ENCODE measurements at regions not wholly inside any gene's neighbourhood (a gene's known extent, or its start where the extent isn't known, plus 50 kb on each side); places are given as distances from the start of the nearest gene placed in this dataset.
"Not testable (repeated sequence)": the region's sequence is repeated elsewhere in the genome, so short reads cannot be mapped to it uniquely, and the experiment has no call there.

DNA sequence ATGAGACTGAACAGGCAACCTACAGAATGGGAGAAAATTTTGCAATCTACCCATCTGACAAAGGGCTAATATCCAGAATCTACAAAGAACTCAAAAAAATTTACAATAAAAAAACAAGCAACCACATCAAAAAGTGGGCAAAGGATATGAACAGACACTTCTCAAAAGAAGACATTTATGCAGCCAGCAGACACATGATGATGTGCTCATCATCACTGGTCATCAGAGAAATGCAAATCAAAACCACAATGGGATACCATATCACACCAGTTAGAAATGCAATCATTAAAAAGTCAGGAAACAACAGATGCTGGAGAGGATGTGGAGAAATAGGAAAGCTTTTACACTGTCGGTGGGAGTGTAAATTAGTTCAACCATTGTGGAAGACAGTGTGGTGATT, 51.7 kb upstream of the PAXBP1 start:
- ATAC-seq (ENCODE audit: low read depth); H2AK5ac ChIP-seq (ENCODE audit: low read depth, low read length); H4K5ac ChIP-seq (ENCODE audit: low read depth, low read length); dilution Hi-C loops (cut with HindIII; ENCODE audit: low sequenced_read_pairs, unreplicated experiment); H4K91ac ChIP-seq (ENCODE audit: insufficient read depth, low read depth, low read length); H4K20me1 ChIP-seq (ENCODE audit: insufficient read depth, low read length); H2AK9ac ChIP-seq (replicated peaks; ENCODE audit: low read depth, low read length, poor library complexity); H3K14ac ChIP-seq (replicated peaks; ENCODE audit: low read depth, low read length); H3K79me1 ChIP-seq (ENCODE audit: low read depth in 1 of 2, low read length in 2 of 2); H3K4ac ChIP-seq (ENCODE audit: low read depth, low read length); H2BK5ac ChIP-seq (ENCODE audit: low read depth, low read length, poor library complexity, severe bottlenecking); H3K4me2 ChIP-seq (ENCODE audit: low read depth, low read length); H4K8ac ChIP-seq (ENCODE audit: low read depth in 2 of 2, low read length in 2 of 2); H3K4me1 ChIP-seq (ENCODE audit: control insufficient read depth, insufficient read depth, low read length); H3K36me3 ChIP-seq (ENCODE audit: control insufficient read depth, insufficient read depth, low read length); H3K9ac ChIP-seq (ENCODE audit: low read depth, low read length); DNase-seq; H2BK120ac ChIP-seq (ENCODE audit: low read depth, low read length); H2AFZ ChIP-seq (replicated peaks; ENCODE audit: low read length, poor library complexity); intact Hi-C loops (cut with micrococcal nuclease); CTCF ChIA-PET; BruUV-seq (replicated peaks); H3K9me1 ChIP-seq (ENCODE audit: insufficient read depth, low read length); H3K27me3 ChIP-seq (ENCODE audit: control insufficient read depth, insufficient read depth, low read length); POLR2A ChIA-PET (ENCODE audit: unreplicated experiment); H2BK15ac ChIP-seq (ENCODE audit: low read depth, low read length); H3K4me3 ChIP-seq (ENCODE audit: insufficient read depth, low read depth, low read length); H3K56ac ChIP-seq (ENCODE audit: extremely low read depth, insufficient read depth, low read length); H3K9me3 ChIP-seq (ENCODE audit: control insufficient read depth, insufficient read depth, low read length); H3K18ac ChIP-seq (ENCODE audit: low read depth, low read length); H3K27ac ChIP-seq (ENCODE audit: insufficient read depth, low read length); H3K23ac ChIP-seq (ENCODE audit: low read depth, low read length); H2BK20ac ChIP-seq (ENCODE audit: low read depth, low read length): not testable (repeated sequence)
- in situ Hi-C loops (cut with MboI; ENCODE audit: low sequenced_read_pairs): loop anchor here (10.0 kb wide), 1 partner anchor 168 kb away; no protein-coding TSS in a partner anchor
- WGBS, 2 experiments (ENCODE audit: extremely low coverage in 2 of 2, insufficient read length in 1 of 2): no CpG with 5 or more reads among the region's 1 CpG

All from IMR-90 (cell line).